Ishikawa (cell line): ENCODE measurements at regions not wholly inside any gene's neighbourhood (a gene's known extent, or its start where the extent isn't known, plus 50 kb on each side); places are given as distances from the start of the nearest gene placed in this dataset.

Experiments used
- CREB1 ChIP-seq: IDR thresholded peaks from 2 replicates; pipeline ENCODE4 v1.6.1; 2012; ENCODE audit warnings: low read depth
- EP300 ChIP-seq: IDR thresholded peaks from 2 replicates; pipeline ENCODE4 v1.6.1; 2012; ENCODE audit warnings: borderline replicate concordance
- MAX ChIP-seq: IDR thresholded peaks from 2 replicates; pipeline ENCODE4 v1.6.1; 2012
- RAD21 ChIP-seq: IDR thresholded peaks from 2 replicates; pipeline ENCODE4 v1.6.1; 2012; ENCODE audit warnings: low read depth
- REST ChIP-seq: IDR thresholded peaks from 2 replicates; pipeline ENCODE4 v1.6.1; 2012; ENCODE audit warnings: low read depth, mild to moderate bottlenecking
- TAF1 ChIP-seq: IDR thresholded peaks from 2 replicates; pipeline ENCODE4 v1.6.1; 2012; ENCODE audit warnings: low read depth, mild to moderate bottlenecking
- YY1 ChIP-seq: IDR thresholded peaks from 2 replicates; pipeline ENCODE4 v1.6.1; 2012; ENCODE audit warnings: low read depth

- TF ChIP-seq CREB1 (no peak), YY1 (no peak), MAX (no peak), EP300 (no peak), REST (peak; percentile 64), RAD21 (no peak), TAF1 (no peak)
Measured at GRCh38 chr16:86714166-86714565, 135.8 kb downstream of the FOXL1 start.
